ENCODE measurements at regions not wholly inside any gene's neighbourhood (a gene's known extent, or its start where the extent isn't known, plus 50 kb on each side); places are given as distances from the start of the nearest gene placed in this dataset.
"Not testable (repeated sequence)": the region's sequence is repeated elsewhere in the genome, so short reads cannot be mapped to it uniquely, and the experiment has no call there.

GRCh38 chr6:126724821-126725220 lies 384.9 kb downstream of the CENPW start:
- no peak for DNase-seq (ENCODE audit: low read depth, low spot score)
- Histone ChIP-seq H3K4me3 (ENCODE audit: low read depth, low read length) (no peak overlapping the region), H3K9me3 (ENCODE audit: control insufficient read depth, insufficient read depth, low read length) (no peaks in the 10 kb centered on the region), H3K27ac (ENCODE audit: low read depth, low read length) (no peak overlapping the region), H3K27me3 (ENCODE audit: control insufficient read depth, insufficient read depth, low read length) (no peaks in the 10 kb centered on the region)
- POLR2A ChIA-PET, result no interaction called here
- TF ChIP-seq CTCF (IDR thresholded peaks at IDR 0.05; ENCODE audit: low read depth, low read length), result no peak
- CTCF ChIA-PET, result no interaction called here

GRCh38 chr6:126726454-126726853 lies 386.5 kb downstream of the CENPW start:
- H3K27ac ChIP-seq (ENCODE audit: low read depth, low read length); H3K9me3 ChIP-seq (ENCODE audit: control insufficient read depth, insufficient read depth, low read length); CTCF ChIA-PET; POLR2A ChIA-PET; DNase-seq (ENCODE audit: low read depth, low spot score); H3K27me3 ChIP-seq (ENCODE audit: control insufficient read depth, insufficient read depth, low read length); H3K4me3 ChIP-seq (ENCODE audit: low read depth, low read length): not testable (repeated sequence)

- H3K4me3 ChIP-seq (ENCODE audit: low read depth, low read length), result no peak overlapping the region
- no peak for DNase-seq (ENCODE audit: low read depth, low spot score)
- H3K9me3 ChIP-seq (ENCODE audit: control insufficient read depth, insufficient read depth, low read length), result no peaks in the 10 kb centered on the region
- ChIA-PET POLR2A (no interaction called here), CTCF (no interaction called here)
- TF ChIP-seq CTCF (IDR thresholded peaks at IDR 0.05; ENCODE audit: low read depth, low read length), result no peak
- no peak overlapping the region for H3K27ac ChIP-seq (ENCODE audit: low read depth, low read length)
- H3K27me3 ChIP-seq (ENCODE audit: control insufficient read depth, insufficient read depth, low read length), result no peaks in the 10 kb centered on the region
Observed at GRCh38 chr6:126738146-126738545, 380.3 kb upstream of the RSPO3 start.

- ChIA-PET POLR2A (no interaction called here), CTCF (no interaction called here)
Observed at GRCh38 chr6:126738641-126739040, 379.8 kb upstream of the RSPO3 start.

DNA sequence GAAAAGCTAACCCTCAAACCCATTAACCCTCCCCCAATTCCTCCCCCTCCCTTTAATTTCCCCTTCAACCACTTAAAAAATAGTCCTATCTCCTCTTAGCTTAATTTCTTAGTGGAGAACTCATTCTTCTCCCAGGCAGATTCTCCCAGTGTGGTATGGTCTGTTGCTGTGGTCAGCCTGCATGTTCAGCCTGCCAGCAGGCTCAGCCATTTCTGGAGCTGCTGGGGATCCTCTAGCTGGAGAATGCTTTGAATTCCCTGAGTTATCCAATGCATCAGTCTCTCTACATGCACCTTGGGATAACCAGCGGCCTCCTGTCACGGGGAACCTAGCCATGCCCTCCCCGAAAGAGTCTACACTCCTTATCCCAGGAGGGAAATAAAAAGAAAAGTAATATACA lies 375.4 kb upstream of the RSPO3 start:
- no peak for TF ChIP-seq CTCF (IDR thresholded peaks at IDR 0.05; ENCODE audit: low read depth, low read length)
- Histone ChIP-seq H3K27me3 (ENCODE audit: control insufficient read depth, insufficient read depth, low read length) (no peaks in the 10 kb centered on the region), H3K9me3 (ENCODE audit: control insufficient read depth, insufficient read depth, low read length) (no peaks in the 10 kb centered on the region; the same call in 1 of the 2 replicates), H3K4me3 (ENCODE audit: low read depth, low read length) (no peak overlapping the region), H3K27ac (ENCODE audit: low read depth, low read length) (no peak overlapping the region)
- CTCF ChIA-PET, result interaction anchor here (0.6 kb wide), 1 partner anchor 48 kb away, joined by 3 read pairs; no protein-coding TSS in a partner anchor
- POLR2A ChIA-PET, result no interaction called here
- DNase-seq (ENCODE audit: low read depth, low spot score), result no peak

More at GRCh38 chr6:126738641-126739040, 379.8 kb upstream of the RSPO3 start:
- H3K27ac ChIP-seq (ENCODE audit: low read depth, low read length), result no peak overlapping the region
- no peak for DNase-seq (ENCODE audit: low read depth, low spot score)
- no peak overlapping the region for H3K4me3 ChIP-seq (ENCODE audit: low read depth, low read length)
- H3K27me3 ChIP-seq (ENCODE audit: control insufficient read depth, insufficient read depth, low read length), result no peaks in the 10 kb centered on the region
- H3K9me3 ChIP-seq (ENCODE audit: control insufficient read depth, insufficient read depth, low read length), result no peaks in the 10 kb centered on the region
- TF ChIP-seq CTCF (IDR thresholded peaks at IDR 0.05; ENCODE audit: low read depth, low read length), result no peak

Data from AG04450 (cell line).